Neuronal stem cell (in vitro differentiated cells): ENCODE measurements at regions not wholly inside any gene's neighbourhood (a gene's known extent, or its start where the extent isn't known, plus 50 kb on each side); places are given as distances from the start of the nearest gene placed in this dataset.
A peak's percentile ranks its signal among the peaks of the same experiment; 100 is the strongest.

ENCODE experiments used
- DNase-seq: peaks from one replicate; pipeline ENCODE4 v3.0.0-alpha.2; 2013; ENCODE audit warnings: low spot score
- H2AFZ ChIP-seq: one replicate; pipeline ENCODE4 v1.6.1; 2013; ENCODE audit warnings: mild to moderate bottlenecking, low read length, inconsistent platforms
- H2AK5ac ChIP-seq: 2 replicates; pipeline ENCODE4 v1.6.1; 2013; ENCODE audit warnings: low read depth, mild to moderate bottlenecking, inconsistent platforms, low read length, moderate library complexity, mixed read lengths
- H2BK120ac ChIP-seq: 2 replicates; pipeline ENCODE4 v1.6.1; 2013; ENCODE audit warnings: low read depth, mild to moderate bottlenecking, inconsistent platforms, low read length, moderate library complexity, mixed read lengths
- H2BK12ac ChIP-seq: one replicate; pipeline ENCODE4 v1.6.1; 2013; ENCODE audit warnings: low read length, inconsistent platforms
- H2BK15ac ChIP-seq: 2 replicates; pipeline ENCODE4 v1.6.1; 2013; ENCODE audit warnings: mild to moderate bottlenecking, low read length, inconsistent platforms, mixed read lengths
- H2BK5ac ChIP-seq: one replicate; pipeline ENCODE4 v1.6.1; 2013; ENCODE audit warnings: inconsistent platforms, mild to moderate bottlenecking, low read length, moderate library complexity
- H3K14ac ChIP-seq: one replicate; pipeline ENCODE4 v1.6.1; 2013; ENCODE audit warnings: low read length, inconsistent platforms
- H3K18ac ChIP-seq: 2 replicates; pipeline ENCODE4 v1.6.1; 2013; ENCODE audit warnings: low read length, inconsistent platforms
- H3K23ac ChIP-seq: 2 replicates; pipeline ENCODE4 v1.6.1; 2013; ENCODE audit warnings: low read depth, mild to moderate bottlenecking, mixed read lengths, low read length, inconsistent platforms; ENCODE audit not compliant: poor library complexity
- H3K27ac ChIP-seq: replicated peaks from 3 replicates; pipeline ENCODE4 v1.5.1; 2013; ENCODE audit warnings: low read length, inconsistent platforms
- H3K27me3 ChIP-seq, 3 experiments: 2 replicates each; pipeline ENCODE4 v1.6.1; 2013; ENCODE audit warnings: low read length in 3 of 3, mild to moderate bottlenecking in 2 of 3, inconsistent platforms in 1 of 3, low read depth in 1 of 3, mixed read lengths in 1 of 3, moderate library complexity in 1 of 3; ENCODE audit not compliant: control insufficient read depth in 3 of 3, insufficient read depth in 3 of 3
- H3K36me3 ChIP-seq, 2 donors: replicated peaks in 1 of 2; 2 replicates each; pipeline ENCODE4 v1.6.1; 2013; ENCODE audit warnings: low read length in 2 of 2; ENCODE audit not compliant: control insufficient read depth in 2 of 2, insufficient read depth in 2 of 2
- H3K4ac ChIP-seq: 2 replicates; pipeline ENCODE4 v1.6.1; 2013; ENCODE audit warnings: inconsistent platforms, mild to moderate bottlenecking, low read length, moderate library complexity
- H3K4me1 ChIP-seq, 2 donors: 1 replicate in 1 of 2; 2 replicates in 1 of 2; pipeline ENCODE4 v1.6.1; 2013; ENCODE audit warnings: low read length in 2 of 2, low read depth in 1 of 2; ENCODE audit not compliant: control insufficient read depth in 2 of 2, insufficient read depth in 1 of 2
- H3K4me2 ChIP-seq: one replicate; pipeline ENCODE4 v1.6.1; 2013; ENCODE audit warnings: mild to moderate bottlenecking, low read length, inconsistent platforms; ENCODE audit not compliant: insufficient read depth, poor library complexity, severe bottlenecking
- H3K4me3 ChIP-seq, 2 donors: 2 replicates each; pipeline ENCODE4 v1.5.1; 2013; ENCODE audit warnings: low read length in 2 of 2, mild to moderate bottlenecking in 2 of 2, inconsistent platforms in 1 of 2, moderate library complexity in 1 of 2
- H3K79me1 ChIP-seq: one replicate; pipeline ENCODE4 v1.6.1; 2013; ENCODE audit warnings: low read depth, mild to moderate bottlenecking, inconsistent platforms, low read length, moderate library complexity
- H3K9ac ChIP-seq: one replicate; pipeline ENCODE4 v1.6.1; 2013; ENCODE audit warnings: mild to moderate bottlenecking, low read depth, low read length, inconsistent platforms; ENCODE audit not compliant: poor library complexity
- H3K9me3 ChIP-seq, 2 donors: replicated peaks in 1 of 2; 2 replicates each; pipeline versions ENCODE3 to v1.6.1; 2013; ENCODE audit warnings: low read length in 2 of 2, mild to moderate bottlenecking in 2 of 2, inconsistent platforms in 1 of 2, low read depth in 1 of 2, mixed read lengths in 1 of 2, moderate library complexity in 1 of 2; ENCODE audit not compliant: control insufficient read depth in 2 of 2, insufficient read depth in 1 of 2
- H4K8ac ChIP-seq: one replicate; pipeline ENCODE4 v1.6.1; 2013; ENCODE audit warnings: low read depth, mild to moderate bottlenecking, inconsistent platforms, low read length, moderate library complexity
- H4K91ac ChIP-seq: one replicate; pipeline ENCODE4 v1.6.1; 2013; ENCODE audit warnings: low read length, low read depth, mild to moderate bottlenecking, inconsistent platforms; ENCODE audit not compliant: poor library complexity
- WGBS, 2 donors: extraction: QIAGEN DNeasy Blood & Tissue Kit; methylation state at CpG; one replicate each; pipeline ENCODE4 v1.1.7; 2013; ENCODE audit warnings: missing lambda C conversion rate in 2 of 2, mixed read lengths in 1 of 2; ENCODE audit not compliant: insufficient read length in 2 of 2, insufficient replicate concordance in 1 of 2; ENCODE audit errors: extremely low coverage in 2 of 2; 5-methylcytosine and 5-hydroxymethylcytosine counted together

- no peak for DNase-seq
- H2BK12ac ChIP-seq = no peak overlapping the region
- H3K4me1 ChIP-seq = no peaks in the 10 kb centered on the region
- no peak overlapping the region for H3K18ac ChIP-seq
- H3K23ac ChIP-seq = no peak overlapping the region
- no peaks in the 10 kb centered on the region for H3K9me3 ChIP-seq
- no peaks in the 10 kb centered on the region for H3K36me3 ChIP-seq
- no peak overlapping the region for H3K9ac ChIP-seq
- H4K91ac ChIP-seq = no peak overlapping the region
- H2BK5ac ChIP-seq = no peak overlapping the region
- no peak overlapping the region for H2BK120ac ChIP-seq
- H3K4me2 ChIP-seq = no peak overlapping the region
- no peak overlapping the region for H3K4me3 ChIP-seq
- H4K8ac ChIP-seq = no peak overlapping the region
- no peaks in the 10 kb centered on the region for H3K79me1 ChIP-seq
- H2AK5ac ChIP-seq = no peak overlapping the region
- H3K4ac ChIP-seq = no peak overlapping the region
- H2AFZ ChIP-seq = no peak overlapping the region
- no peak overlapping the region for H3K27ac ChIP-seq
- H3K14ac ChIP-seq = no peak overlapping the region
- H3K27me3 ChIP-seq = no peaks in the 10 kb centered on the region
- H2BK15ac ChIP-seq = no peak overlapping the region
Observed at GRCh38 chr5:26719803-26720202, 318.6 kb downstream of the CDH9 start.

DNA sequence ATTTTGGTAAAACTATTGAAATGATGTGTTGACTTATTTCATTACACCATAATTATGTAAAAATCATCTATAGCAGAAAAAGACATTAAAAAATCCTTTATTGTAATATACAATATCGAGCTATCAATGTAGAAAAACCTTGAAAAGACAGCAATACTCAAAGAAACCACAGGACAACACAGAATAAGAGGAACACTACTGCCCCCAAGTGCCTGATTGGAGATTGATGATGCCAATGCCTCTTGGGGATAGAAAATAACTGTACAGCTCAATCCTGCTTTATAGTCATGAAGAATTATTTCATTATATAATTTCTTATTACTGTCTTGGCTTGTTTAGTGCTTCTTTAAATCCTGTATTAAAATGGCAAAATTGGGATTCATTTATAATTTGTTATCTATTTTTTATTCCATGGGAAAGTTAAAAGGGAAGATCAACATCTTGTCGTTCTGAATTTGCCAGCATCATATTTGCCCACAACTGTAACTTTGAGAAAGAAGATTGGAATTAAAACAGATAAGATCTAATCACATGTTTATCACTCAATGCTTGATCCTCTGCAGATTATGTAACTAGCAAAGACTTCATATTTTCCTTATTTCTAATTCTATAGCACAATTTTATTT is 337.5 kb downstream of the CDH9 start:
- H3K27me3 ChIP-seq = no peaks in the 10 kb centered on the region
- no peak overlapping the region for H2AK5ac ChIP-seq
- H3K4ac ChIP-seq = no peak overlapping the region

DNA sequence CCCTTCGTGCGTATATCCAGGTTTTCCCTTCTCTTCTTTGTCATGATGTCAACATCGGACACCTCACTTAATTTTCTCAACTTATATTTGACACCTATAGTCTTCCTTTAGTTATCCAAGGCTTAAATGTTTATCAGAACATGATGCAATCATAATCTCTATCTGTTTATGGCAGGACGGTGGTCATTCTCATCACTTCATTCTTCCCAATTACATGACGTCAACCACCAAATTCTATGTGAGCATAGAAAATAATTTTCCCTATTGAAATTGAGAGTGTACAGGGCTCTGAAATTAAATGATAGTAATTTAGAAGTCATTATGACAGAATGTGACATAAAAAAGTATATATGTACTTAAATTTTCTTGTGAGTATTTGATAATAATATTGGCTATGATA is 345.4 kb downstream of the CDH9 start:
- H4K91ac ChIP-seq = no peak overlapping the region
- H2BK5ac ChIP-seq = no peak overlapping the region
- H2BK120ac ChIP-seq = no peak overlapping the region
- H3K79me1 ChIP-seq = no peaks in the 10 kb centered on the region
- peaks cover 0 to 5% of the 10 kb centered on the region in 2 donors for H3K9me3 ChIP-seq
- no peak overlapping the region for H3K23ac ChIP-seq
- no peak overlapping the region for H3K14ac ChIP-seq
- WGBS, 2 donors = no CpG with 5 or more reads among the region's 5 CpGs
- no peak overlapping the region for H2AK5ac ChIP-seq
- no peak overlapping the region for H2AFZ ChIP-seq
- H3K4me2 ChIP-seq = no peak overlapping the region
- H4K8ac ChIP-seq = no peak overlapping the region
- no peak overlapping the region for H3K18ac ChIP-seq
- no peaks in the 10 kb centered on the region for H3K4me1 ChIP-seq
- no peak overlapping the region for H3K4ac ChIP-seq
- H3K27ac ChIP-seq = no peak overlapping the region
- no peak overlapping the region for H3K9ac ChIP-seq
- H2BK15ac ChIP-seq = no peak overlapping the region
- H3K36me3 ChIP-seq = no peaks in the 10 kb centered on the region
- H3K27me3 ChIP-seq = no peaks in the 10 kb centered on the region
- no peak for DNase-seq
- H3K4me3 ChIP-seq = no peak overlapping the region
- no peak overlapping the region for H2BK12ac ChIP-seq

More for the DNA sequence above, 337.5 kb downstream of the CDH9 start:
- H4K91ac ChIP-seq = no peak overlapping the region
- H2BK120ac ChIP-seq = no peak overlapping the region
- no peaks in the 10 kb centered on the region for H3K36me3 ChIP-seq
- H3K23ac ChIP-seq = no peak overlapping the region
- H3K79me1 ChIP-seq = no peaks in the 10 kb centered on the region
- no CpG with 5 or more reads among the region's 2 CpGs for WGBS, 2 donors
- H3K9ac ChIP-seq = no peak overlapping the region
- no peak overlapping the region for H2BK12ac ChIP-seq
- H3K27ac ChIP-seq = no peak overlapping the region
- H3K4me1 ChIP-seq = no peaks in the 10 kb centered on the region
- DNase-seq = peak; percentile 44
- H3K4me3 ChIP-seq = no peak overlapping the region
- H3K9me3 ChIP-seq = peaks cover 0 to 3% of the 10 kb centered on the region in 2 donors
- H3K14ac ChIP-seq = no peak overlapping the region
- no peak overlapping the region for H3K18ac ChIP-seq
- no peak overlapping the region for H2BK5ac ChIP-seq
- H3K4me2 ChIP-seq = no peak overlapping the region
- no peak overlapping the region for H2AFZ ChIP-seq
- H2BK15ac ChIP-seq = no peak overlapping the region
- no peak overlapping the region for H4K8ac ChIP-seq

DNA sequence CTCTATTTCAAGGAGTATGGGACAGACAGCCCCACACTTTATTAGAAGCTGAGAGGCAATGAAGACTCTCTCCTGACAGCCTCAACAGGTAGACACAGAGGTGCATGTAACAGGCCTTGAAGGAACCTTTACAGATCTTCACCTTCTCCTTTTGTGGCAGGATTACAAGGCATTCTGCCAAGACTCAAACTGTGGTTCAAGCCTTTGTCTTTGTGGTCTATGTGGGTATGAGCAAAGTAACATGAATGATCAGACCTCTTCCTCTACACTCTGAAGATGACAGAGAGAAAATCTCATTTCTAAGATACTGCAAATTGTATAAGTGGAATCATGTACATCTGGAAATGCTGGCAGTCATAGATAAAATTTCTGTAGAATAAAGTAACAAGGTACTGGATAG is 346.9 kb downstream of the CDH9 start:
- no peak overlapping the region for H3K14ac ChIP-seq
- H3K4ac ChIP-seq = no peak overlapping the region
- H3K9me3 ChIP-seq = peaks cover 0 to 2% of the 10 kb centered on the region in 2 donors
- no peaks in the 10 kb centered on the region for H3K79me1 ChIP-seq
- H3K27ac ChIP-seq = no peak overlapping the region
- no peak overlapping the region for H2AK5ac ChIP-seq
- DNase-seq = no peak
- H3K18ac ChIP-seq = no peak overlapping the region
- H2AFZ ChIP-seq = peak overlapping the region; percentile 48
- no peak overlapping the region for H3K4me3 ChIP-seq
- H4K8ac ChIP-seq = no peak overlapping the region
- no peaks in the 10 kb centered on the region for H3K27me3 ChIP-seq
- no peak overlapping the region for H3K23ac ChIP-seq
- no peak overlapping the region for H3K4me2 ChIP-seq
- no peak overlapping the region for H2BK120ac ChIP-seq
- no peak overlapping the region for H2BK12ac ChIP-seq
- H3K4me1 ChIP-seq = no peaks in the 10 kb centered on the region
- no peak overlapping the region for H2BK5ac ChIP-seq
- no peaks in the 10 kb centered on the region for H3K36me3 ChIP-seq
- H2BK15ac ChIP-seq = no peak overlapping the region
- no peak overlapping the region for H4K91ac ChIP-seq
- H3K9ac ChIP-seq = no peak overlapping the region
